Islet of Langerhans (tissue), 1 donor: ENCODE measurements at regions not wholly inside any gene's neighbourhood (a gene's known extent, or its start where the extent isn't known, plus 50 kb on each side); places are given as distances from the start of the nearest gene placed in this dataset.

Experiments used
- FAIRE-seq: peaks from one replicate; lab custom pipeline; 2011; peaks lifted over from hg19 to GRCh38; lab: Jason Lieb, UNC

DNA sequence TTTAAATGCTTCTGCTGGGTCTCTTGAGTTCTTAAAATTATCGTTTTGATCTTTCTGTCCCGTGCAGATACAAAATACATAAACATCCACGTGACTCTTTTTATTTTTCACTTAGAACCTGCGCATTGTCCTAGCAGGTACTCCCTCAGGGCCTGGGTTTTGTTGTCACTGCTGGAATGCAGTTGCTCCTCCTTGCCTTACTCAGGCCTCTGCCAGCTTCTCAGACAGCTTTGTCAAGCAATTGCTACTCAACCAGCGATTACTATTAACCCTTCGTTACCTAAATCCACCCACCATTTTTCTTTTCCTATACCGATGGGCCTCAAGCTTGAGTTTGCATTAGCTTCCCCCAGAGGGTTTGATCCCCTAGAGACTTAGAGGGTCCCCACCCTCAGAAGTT, 405.9 kb upstream of the RBFOX1 start:
- FAIRE-seq: no peak

DNA sequence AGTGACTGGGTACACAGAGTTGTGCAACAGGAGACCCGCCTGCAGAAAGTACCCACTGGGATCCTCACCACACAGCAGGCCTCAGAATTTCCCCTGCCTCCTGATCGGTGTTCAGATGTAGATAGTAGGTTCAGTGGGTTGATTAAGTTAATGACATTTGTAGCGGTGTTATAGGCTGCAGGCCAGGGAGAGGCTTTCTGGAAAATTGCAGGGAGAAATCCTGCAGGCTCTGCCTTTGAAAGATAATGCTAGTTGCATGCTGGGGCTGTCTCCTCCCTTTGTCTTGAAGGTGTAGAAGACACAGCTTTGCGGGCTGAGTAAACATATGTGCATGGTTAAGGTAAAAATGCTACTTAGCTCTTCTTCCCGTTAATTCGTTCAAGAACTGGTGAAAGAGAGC, 406.3 kb upstream of the RBFOX1 start:
- FAIRE-seq: no peak

DNA sequence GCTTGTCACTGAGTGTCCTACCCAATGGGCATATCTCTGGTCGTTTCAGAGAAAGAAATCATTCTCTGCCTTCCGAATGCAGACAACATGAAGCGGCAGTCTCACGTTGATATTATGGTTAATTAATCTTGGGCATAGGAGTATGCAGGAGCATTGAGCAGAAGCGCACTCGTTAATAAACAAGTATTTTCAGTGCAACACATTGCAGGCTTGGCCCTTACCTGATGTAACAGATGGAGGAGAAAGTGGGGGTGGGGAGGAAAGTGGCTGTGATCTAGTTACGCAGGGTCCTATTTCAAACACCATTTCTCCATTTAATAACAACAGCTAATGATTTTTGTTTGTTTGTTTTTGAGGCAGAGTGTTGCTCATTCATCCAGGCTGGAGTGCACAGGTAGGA, 414.0 kb upstream of the RBFOX1 start:
- no peak for FAIRE-seq

DNA sequence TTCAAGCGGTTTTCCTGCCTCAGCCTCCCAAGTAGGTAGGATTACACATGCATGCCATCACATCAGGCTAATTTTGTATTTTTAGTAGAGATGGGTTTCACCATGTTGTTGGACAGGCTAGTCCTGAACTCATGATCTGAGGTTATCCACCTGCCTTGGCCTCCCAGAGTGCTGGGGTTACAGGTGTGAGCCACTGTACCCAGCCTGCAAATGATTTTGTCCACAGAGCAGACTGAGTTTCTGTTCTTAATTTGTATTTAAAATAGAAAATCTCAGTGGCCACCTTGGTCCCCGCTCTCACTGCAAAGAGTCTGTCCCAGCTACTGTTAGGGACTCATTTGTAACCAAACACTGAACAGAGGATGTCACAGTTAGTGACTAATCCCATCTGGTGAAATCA, 415.7 kb upstream of the RBFOX1 start:
- no peak for FAIRE-seq

DNA sequence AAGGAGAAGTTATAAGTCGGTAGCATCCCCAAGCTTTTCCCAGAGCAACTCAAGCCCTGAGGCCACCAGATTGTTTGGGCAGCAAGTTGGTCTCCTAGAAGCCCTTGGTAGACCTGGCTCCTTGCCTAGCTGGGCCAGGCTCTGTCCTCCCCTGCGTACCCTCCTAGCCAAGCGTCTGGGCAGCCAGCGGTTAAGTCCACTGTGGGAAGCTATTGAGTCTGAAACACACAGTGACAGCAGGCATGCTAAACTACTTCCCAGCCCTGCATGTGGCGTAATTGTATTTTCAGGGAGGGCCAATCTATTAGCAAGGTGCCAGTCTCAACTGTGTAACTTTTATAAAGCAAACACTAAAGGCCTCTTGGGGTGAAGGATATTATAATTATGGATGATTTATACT, 419.1 kb upstream of the RBFOX1 start:
- FAIRE-seq: no peak

DNA sequence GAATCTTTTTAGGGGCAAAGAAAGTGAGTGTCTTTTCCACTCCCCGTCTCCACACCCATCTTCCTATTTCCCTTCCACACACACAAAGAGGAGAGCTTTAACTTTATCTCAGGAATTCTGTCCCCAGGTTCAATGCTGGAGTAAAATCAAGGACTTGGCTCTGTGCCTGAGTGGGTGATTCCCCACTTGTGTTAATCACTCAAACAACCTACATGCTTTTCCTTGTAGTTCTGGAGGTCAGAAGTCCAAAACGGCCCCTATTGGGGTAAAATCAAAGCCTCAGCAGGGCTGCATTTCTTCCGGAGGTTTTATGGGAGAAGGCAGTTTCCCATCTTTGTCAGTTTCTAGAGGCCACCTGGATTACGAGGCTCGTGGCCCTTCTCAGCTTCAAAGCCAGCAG, 422.3 kb upstream of the RBFOX1 start:
- FAIRE-seq: no peak

DNA sequence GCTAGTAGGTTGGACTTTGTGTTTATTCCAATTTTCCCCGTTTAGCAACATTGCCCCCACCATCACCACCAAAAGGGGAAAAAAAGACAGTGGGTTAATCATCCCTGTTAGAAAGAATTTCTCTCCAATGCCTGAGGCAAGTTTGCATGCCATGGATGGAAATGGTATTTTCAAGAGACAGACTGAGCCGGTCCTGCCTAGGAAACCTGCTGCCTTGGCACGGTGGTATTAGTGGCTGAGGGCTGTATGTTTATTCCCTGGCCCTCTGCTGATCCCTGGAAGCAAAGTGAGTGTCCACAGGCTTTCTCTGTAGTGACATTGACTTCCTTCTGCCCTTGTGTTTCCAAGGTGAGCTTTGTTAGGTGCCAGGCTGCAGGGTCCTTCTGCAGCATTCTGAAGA, 427.0 kb upstream of the RBFOX1 start:
- FAIRE-seq: no peak

DNA sequence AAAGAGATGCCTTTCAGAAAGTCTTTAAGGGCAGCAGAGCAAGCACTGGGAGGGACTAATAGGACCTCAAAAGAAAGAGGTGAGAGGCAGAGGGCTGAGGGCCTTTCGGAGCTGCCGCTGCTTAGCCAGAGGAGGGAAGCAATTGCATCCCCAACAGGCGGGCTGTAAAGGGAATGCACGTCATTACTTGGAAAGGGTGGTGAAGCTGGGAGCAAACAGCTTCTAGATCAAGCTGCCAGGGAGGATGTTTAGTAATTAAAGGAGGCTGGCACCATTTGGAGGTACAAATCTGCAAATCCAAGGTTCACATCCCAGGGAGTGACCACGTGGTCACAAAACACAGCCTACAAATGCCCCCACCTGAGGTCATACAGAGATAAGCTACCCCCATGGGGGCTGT, 429.0 kb upstream of the RBFOX1 start:
- no peak for FAIRE-seq

DNA sequence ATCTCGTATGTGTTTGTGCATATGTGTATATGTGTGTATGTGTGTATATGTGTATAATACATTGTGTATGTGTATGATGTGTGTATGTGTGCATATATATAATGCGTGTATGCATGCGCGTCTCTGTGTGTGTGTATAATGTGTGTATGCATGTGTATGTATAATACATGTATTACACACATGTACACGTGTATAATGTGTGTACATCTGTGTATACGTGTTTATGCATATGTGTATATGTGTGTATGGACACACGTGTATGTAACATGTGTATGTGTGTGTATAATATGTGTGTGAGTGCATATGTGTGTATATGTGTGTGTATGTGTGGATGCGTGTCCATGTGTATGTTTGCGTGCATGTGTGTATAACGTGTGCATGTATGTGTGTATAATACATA, 433.7 kb upstream of the RBFOX1 start:
- FAIRE-seq: no peak

DNA sequence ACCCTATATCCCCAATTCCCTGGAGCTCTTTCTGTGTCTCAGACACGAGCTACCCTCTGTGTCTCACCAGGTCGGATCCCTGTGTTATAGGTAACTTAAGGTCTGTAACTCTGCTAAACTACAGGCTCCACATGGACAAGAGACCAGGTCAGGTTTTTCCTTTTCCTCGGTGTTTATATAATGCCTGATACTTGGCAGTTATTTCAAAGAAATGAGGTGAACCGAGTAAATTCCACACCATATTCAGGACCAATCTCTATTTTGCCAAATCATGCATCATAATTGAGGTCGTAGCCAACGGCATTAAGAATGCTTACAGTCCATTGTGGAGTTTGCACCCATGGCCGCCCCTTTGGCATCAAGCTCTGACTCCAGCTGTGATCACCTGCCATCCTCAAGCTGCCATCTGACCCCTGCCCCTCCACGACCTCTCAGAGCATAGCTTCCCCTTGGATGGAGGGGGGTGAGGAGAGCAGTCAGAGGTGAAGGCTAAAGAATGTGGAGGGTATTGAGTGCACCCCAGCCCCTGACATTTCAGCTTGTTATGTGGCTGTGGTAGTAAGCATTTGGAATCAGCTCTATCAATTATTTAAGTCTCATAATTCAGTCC, 434.7 kb upstream of the RBFOX1 start:
- no peak for FAIRE-seq

DNA sequence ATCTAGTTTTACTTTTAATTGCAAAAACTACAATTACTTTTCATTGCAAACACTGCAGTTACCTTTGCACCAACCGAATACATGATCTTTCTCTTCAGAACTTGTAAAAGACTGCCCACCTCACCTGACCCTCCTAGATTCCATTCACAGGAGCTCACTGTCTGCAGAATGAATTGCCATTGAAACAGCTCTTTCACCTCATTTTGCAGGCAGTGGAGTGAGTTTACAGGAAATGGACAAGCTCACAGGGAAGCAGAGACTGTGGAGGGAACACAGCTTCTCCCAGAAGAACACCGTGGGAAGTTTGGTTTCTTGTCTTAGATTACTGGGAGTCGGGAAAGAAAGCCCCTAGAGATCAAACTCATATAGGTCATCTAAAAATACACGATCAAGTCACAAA, 439.7 kb upstream of the RBFOX1 start:
- FAIRE-seq: no peak

DNA sequence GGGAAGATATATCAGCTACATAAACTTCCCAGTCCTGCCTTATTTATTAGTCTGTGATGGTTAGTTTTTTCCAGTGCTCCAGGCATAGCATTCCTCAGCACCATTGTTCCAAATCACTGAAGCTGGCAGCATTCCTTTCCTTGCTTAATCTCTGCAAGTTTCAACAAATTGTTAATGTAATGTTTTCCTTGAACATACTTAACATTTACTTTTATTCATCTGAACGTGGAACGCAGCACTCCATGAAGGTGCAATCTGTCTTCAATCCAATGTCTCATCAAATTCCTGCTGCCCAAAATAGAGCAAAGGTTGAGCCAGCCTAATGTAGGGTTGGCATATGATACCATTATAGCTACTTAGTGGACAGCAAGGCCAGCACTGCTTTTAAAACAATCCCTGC, 441.1 kb upstream of the RBFOX1 start:
- FAIRE-seq: no peak

DNA sequence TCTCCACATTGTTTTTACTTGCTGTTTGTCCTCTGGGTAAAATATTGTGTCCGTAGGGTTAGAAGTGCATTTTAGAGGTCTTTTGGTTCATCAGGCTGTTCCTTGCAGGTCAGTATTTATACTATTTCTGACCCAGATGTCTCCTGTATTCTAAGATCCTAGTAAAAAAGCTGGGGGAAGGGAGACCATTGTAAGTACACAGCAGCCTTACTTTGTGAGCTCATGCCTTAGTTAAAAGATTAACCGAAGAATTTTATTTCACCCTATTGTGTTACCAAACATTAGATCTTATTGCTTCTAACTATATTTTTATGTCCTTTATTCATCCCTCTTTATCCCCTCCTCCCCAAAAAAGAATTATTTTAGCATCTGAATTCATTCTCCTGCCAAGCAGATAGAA, 444.1 kb upstream of the RBFOX1 start:
- FAIRE-seq: no peak

DNA sequence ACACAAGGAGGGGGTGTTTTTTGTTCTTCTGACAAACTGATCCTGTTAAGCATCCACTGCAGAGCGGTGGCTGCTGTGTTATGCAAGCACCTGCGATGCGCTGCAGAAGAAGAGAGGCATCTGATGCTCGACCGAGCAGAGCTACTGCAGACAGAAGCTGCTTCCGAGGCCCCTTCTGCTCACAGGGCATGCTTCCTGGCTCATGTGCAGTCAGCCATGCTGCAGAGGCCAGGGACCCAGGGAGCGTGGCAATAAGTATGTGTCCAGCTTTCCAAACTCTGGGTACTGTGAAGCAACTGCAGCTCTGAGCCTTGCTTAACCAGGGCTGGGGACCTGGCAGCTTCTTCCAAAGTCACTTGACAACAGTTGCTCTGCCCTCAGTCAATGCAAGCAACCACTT, 448.6 kb upstream of the RBFOX1 start:
- no peak for FAIRE-seq

DNA sequence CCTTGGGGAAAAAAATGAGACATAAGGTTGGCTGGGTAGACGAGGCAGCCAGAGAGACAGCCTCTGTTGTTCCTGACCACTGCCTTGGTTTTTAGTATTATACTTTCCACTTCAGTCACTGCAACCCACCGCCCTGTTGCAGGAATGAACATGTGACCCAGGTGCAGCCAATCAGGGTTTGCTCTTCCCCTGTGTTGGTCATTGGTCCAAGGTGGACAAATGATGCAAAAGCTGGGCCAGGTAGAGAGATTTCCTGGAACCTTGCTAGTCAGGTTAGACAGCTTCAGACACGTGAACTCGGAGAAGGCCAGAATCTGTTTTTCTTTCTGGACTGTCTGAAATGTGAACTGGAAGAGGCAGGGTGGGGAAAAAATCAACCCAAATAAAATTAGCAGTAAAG, 452.4 kb upstream of the RBFOX1 start:
- no peak for FAIRE-seq

DNA sequence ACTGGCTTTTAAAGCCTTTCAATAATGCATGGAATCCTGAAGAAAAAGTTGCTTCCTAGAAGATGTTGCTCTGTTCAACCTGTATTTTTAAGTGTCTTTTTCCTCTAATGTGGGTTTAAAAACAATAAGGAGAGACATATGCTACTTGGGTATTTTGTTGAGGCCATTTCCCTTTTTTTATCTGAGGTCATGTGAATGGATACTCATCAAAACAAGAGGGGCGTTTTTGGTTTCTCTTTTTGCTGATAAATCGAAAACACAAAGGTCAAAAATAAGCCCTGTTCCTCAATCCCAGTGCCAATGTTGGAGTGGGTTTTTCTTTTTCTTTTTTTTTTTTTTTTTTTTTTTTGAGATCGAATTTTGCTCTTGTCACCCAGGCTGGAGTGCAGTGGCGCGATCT, 468.0 kb upstream of the RBFOX1 start:
- FAIRE-seq: no peak

DNA sequence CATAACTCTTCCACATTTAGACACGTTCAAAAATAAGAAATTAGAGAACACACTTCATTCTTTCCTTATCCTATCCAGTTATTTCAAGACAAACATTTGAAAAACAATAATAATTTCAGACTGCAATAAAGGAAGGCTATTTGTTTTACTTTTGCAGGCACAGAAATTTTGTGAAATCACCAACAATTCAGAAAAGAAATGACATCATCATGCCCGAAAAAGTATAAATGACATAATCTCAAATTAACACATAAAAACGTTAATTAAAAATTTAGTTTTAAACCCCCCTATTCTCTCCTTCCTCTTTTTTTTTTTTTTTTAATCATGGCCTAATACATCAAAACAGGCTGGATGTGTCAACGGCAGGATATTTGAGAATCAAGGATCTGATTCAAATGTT, 468.4 kb upstream of the RBFOX1 start:
- FAIRE-seq: no peak

DNA sequence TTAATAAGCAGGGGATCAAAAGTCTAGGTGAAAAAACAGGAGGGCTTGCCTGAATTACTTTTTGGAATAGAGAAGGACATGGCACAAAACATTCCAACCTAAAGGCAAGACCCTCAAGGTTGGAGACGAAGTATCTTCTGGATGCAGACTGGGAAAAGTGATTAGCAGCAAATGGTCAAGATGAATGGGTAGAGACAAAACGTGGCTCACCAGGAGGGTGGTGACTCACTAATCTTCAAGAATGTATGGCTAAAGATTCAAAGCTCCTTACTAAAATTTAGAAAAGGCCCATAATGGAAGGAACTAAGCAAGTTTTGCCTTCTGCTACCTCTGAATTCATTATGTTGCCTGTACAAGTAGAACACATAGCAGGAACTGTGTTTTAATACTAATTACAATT, 469.5 kb upstream of the RBFOX1 start:
- no peak for FAIRE-seq

DNA sequence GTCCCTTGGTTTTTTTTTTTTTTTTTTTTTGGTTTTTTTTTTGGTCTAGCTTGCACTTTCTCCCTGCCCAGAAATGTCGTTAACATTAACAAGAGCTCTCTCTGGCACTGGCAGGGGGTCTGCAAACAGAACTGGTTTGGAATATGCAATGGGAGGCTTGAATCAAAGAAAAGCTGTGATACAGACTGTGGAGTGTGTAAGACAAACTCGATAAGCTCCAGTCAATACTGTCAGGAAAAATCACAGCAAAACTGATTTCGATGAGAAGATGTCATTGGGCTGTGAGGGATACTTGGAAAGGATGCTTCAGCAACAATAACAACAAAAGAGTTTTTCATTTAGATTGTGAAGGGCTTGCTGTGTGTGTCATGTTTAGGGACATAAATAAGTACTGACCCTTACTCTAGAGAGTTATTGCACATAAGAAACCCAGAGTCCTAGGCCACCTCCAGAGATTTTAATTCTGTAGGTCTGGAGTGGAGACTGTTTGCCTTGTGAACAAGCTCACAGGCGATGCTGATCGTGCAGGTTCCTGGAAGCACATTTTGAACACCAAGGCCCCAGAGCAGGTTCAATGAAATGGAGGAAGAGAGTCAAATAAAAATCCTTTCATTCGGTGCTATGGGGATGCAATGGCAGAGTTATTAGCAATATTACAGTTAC, 470.7 kb upstream of the RBFOX1 start:
- FAIRE-seq: no peak

DNA sequence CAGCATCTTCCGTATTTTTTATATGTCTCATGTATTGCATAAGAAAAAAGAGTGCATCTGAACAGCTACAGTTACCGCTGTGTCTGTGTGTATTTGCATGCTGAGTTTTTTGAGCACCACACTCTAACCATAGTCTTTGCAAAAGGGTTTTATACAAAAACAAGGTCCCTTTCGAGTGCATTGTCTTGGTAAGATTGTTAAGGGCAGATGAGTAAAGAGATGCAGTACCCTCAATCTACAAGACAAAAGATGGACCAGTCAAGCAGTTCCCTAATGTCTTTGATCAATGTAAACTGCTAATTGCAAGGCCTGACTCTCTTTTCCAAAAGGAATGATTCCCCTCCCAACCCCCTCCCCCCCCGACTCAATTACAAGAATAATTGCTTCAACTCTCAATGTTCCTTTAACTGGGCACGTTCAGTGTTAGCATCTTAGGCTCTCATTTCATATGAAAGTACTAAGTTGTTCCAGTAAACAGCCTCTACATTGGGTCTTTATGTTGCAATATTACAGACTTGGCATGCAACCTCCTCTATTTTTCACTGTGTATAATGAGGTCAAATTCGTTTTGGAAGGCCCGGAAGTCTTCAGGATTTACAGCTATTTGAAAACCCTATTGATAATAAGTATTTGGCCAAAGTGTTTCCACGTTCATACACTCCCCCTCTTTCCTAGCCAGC, 471.4 kb upstream of the RBFOX1 start:
- no peak for FAIRE-seq

DNA sequence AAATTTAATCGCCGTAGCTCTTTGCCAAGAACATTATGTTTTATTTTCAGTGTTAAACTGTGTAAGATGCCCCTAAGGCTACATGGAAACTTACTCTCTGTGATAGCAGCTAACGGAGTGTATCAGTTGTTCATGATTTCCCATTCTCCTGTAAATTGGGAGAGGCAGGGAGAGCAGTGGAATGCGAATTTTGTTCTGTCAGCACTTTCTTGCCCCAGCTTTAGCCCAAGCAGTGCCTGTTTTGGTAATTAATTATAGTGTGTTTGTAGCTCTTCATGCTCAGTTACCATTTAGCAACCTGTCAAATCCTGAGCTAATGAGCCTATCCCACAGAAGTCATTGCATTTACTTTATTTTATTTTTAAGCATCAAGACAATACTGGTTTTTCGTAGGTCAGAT, 475.1 kb upstream of the RBFOX1 start:
- no peak for FAIRE-seq

DNA sequence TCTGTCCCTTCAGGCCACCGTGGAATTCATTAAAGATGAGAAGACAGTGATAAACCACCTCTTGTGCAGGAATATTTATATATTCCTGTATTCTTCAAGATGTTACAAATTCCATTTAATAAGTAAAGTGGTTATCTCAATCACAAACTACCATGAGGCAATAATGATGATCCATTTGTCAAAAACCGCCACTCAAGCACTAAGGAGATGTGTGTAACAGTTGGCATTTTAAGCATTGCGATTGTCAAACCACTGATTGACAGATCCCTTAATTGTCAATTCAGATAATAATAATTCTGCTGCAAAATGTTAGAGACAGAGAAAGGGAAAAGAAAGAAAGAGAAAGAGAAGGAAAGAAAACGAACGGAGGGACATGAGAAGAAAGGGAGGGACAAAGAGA, 476.1 kb upstream of the RBFOX1 start:
- no peak for FAIRE-seq

DNA sequence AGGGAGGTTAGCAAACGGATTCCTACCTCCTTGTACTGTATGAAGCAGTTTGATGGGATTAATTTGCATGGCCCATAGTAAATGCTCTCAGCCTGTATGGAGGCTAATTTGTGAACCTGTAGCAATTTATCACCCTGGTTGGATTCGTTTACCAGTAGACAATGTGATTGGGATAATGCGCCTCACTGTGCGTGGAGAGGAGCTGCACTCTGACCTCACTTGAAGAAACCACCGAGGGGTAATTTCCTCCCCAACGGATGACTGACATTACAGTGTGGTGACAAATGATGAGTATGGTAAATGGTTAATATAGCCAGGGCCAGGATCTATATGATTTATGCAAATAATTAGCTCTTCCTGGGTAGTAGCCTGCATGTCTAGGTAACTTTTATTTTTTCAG, 479.1 kb upstream of the RBFOX1 start:
- FAIRE-seq: no peak

DNA sequence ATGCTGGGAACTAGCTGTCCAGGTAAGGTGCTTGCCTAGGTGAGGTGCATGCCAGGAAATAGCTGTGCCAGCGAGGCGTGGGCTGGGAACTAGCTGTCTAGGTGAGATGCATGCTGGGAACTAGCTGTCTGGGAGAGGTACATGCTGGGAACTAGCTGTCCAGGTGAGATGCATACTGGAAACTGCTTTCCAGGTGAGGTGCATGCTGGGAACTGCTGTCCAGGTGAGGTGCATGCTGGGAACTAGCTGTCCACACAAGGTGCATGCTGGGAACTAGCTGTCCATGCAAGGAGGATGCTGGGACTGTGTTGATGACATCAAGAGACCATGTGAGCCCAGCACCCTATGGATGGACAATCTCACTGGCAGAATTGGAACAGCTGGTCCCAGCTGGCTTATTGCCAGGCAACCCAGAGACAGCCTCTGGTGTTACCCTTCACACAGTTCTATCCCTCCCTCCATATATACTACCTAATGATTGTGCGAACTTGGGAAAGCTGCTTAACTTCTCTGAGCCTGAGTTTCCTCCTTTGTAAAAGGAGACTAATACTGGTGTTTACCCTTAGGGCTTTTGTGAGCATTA, 479.9 kb upstream of the RBFOX1 start:
- no peak for FAIRE-seq
